Fibroblast of villous mesenchyme (primary cell): ENCODE measurements at regions not wholly inside any gene's neighbourhood (a gene's known extent, or its start where the extent isn't known, plus 50 kb on each side); places are given as distances from the start of the nearest gene placed in this dataset.

ENCODE experiments used
- DNase-seq: peaks from one replicate; pipeline ENCODE4 v3.0.0-alpha.2; 2010; ENCODE audit warnings: low read depth
- H3K4me3 ChIP-seq: 2 replicates; pipeline ENCODE4 v1.5.1; 2011; ENCODE audit warnings: low read depth, mild to moderate bottlenecking, low read length
- TF ChIP-seq, protein P1 (sequence below): IDR thresholded peaks from 2 replicates; pipeline ENCODE4 v1.5.1; 2012; ENCODE audit warnings: low read depth, mild to moderate bottlenecking, low read length; ENCODE audit not compliant: insufficient read depth

DNA sequence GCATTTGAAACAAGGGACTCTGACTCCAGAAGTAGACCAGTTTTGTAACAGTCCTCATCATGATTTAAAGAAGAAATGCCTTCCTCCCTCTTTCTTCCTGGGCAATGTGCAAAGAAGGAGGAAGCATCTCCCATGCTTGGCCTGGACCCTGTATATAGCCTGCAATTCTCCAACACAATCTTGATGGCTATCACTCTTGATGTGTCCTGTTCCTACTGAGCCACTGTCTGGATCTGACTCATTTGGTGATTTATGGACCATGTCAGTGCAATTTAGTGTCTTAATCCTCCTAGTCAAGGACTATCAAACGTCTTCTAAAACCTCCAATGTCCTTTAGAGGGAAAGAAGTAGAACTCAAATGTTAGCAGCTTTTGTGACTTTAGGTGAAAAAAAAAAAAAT, 697.3 kb downstream of the TLR4 start:
- DNase-seq, result no peak
- TF ChIP-seq, protein P1, sequence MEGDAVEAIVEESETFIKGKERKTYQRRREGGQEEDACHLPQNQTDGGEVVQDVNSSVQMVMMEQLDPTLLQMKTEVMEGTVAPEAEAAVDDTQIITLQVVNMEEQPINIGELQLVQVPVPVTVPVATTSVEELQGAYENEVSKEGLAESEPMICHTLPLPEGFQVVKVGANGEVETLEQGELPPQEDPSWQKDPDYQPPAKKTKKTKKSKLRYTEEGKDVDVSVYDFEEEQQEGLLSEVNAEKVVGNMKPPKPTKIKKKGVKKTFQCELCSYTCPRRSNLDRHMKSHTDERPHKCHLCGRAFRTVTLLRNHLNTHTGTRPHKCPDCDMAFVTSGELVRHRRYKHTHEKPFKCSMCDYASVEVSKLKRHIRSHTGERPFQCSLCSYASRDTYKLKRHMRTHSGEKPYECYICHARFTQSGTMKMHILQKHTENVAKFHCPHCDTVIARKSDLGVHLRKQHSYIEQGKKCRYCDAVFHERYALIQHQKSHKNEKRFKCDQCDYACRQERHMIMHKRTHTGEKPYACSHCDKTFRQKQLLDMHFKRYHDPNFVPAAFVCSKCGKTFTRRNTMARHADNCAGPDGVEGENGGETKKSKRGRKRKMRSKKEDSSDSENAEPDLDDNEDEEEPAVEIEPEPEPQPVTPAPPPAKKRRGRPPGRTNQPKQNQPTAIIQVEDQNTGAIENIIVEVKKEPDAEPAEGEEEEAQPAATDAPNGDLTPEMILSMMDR, result no peak
- no peak overlapping the region for H3K4me3 ChIP-seq

DNA sequence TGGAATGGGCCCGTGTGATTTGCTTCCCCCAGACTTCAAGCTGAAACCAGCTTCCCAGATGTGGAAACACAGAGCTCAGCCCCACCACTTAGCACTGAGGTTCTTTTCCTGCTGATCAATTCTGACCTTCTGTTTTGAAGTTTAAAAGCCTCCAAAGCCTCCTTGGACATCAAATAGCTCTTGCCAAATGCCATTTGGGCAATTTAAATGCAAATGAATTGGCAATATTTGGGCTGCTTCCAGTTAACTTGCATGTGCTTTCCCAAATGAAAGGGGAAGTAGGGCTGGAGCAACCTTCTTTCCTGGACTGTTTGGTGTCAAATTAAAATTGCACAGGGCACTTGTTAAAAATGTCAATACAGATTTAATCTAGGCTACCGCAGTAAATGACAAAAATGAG, 710.5 kb downstream of the TLR4 start:
- DNase-seq, result no peak
- TF ChIP-seq, protein P1, result no peak
- H3K4me3 ChIP-seq, result no peak overlapping the region

DNA sequence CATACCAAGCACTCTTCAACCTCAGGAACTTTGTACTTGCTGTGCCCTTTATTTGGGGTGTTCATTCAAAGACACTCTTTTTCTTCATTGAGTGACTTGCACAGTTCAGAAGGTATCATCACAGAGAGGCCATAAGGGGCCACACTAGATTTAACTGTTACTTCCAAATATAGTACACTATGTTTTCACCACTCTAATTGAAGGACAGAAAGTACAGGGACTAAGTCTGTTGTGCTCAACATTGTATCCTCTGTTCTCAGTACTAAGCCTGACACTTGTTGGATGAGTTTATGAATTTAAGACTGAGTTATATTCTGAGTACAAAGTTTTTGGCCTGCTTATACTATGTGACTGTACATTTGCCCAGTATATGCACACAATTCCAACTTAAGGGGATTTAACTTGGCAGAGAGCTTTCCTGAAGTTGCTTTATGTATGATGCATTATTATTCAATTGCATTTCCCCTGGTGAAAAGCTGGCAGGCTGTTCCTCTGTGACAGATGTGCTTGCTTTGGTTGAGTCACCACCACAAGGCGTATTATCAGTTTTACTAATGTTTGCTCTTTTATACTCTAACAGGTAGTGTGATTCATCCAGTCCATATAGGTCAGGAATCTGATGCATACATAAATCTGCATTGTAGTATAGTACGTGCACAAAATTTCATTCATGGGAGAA, 714.8 kb downstream of the TLR4 start:
- TF ChIP-seq, protein P1, result no peak

DNA sequence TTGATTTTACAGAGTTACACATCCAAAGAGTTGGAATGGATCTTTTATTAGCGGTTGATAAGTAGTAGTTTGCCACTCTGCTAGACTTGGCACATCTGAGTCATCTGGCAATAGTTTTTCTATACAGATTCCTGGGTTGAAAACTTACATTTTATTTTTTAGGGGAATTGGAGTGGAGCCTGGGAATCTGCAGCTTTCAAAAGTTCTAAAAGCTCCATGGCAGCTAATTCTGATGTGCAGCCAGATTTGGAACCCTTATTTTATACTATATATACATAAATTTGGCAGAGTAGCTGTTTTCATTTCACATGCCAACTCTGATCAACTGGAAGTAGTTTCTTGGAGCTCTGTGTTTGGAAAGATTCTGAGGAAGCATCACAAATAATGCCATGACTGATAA, 715.5 kb downstream of the TLR4 start:
- TF ChIP-seq, protein P1, result no peak
- no peak overlapping the region for H3K4me3 ChIP-seq
- no peak for DNase-seq

More for the DNA sequence above, 714.8 kb downstream of the TLR4 start:
- DNase-seq, result no peak
- no peak overlapping the region for H3K4me3 ChIP-seq

DNA sequence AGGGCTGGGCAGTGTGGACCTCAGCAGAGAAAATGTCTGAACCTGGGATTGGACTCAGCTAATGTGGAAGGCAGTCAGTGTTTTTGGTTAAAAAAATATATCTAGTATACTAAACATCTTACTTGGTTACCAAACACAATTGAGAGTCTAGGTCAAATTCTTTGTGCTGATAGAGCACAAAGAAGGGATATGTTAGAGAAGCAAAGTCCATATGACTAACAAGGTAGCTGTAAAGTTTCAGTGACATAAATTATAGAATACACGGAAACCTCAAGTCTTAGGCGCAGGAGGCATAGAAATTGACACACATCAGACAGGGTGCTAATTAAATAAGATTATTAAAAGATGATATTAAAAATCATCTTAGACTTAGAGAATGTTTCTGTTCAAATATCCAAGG, 718.3 kb downstream of the TLR4 start:
- no peak overlapping the region for H3K4me3 ChIP-seq
- DNase-seq, result no peak
- TF ChIP-seq, protein P1, result no peak

DNA sequence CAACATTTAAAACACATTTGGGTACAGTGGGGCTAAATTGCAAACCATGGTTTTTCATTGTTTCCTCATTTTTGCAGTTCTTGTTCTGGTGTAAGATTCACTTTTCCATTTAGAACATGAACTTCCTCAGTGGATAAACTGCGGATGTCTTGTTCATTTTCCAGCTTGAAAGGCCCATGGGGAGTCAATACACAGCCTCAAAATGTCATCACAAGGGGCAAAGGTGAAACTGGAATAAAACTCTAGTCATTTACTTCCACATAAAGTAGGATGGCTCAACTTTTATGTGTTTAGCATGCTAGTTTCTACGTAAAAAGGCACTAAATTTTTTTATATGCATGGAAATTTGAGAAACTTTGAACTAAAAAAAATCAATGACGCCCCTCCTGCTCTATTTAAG, 718.8 kb downstream of the TLR4 start:
- DNase-seq, result no peak
- TF ChIP-seq, protein P1, result no peak
- no peak overlapping the region for H3K4me3 ChIP-seq

DNA sequence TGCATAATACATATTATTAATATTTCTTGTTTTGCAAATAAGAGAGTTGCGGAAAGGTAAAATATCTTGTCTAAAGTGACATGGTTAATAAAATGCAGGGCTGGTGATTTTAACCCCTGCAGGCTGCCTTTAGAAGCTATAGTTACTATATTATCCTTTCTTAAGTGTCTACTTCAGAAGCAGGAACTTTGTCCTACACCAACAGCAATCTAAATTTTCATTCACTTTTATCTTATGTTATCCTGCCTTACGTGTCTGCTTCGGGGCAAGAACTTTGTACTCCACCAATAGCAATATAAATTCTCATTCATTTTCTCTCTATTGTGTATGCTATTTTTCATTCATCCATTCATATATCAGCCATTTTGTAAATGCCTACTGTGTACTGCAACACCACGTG, 719.5 kb downstream of the TLR4 start:
- no peak overlapping the region for H3K4me3 ChIP-seq
- TF ChIP-seq, protein P1, result no peak

More for the DNA sequence above, 719.5 kb downstream of the TLR4 start:
- DNase-seq, result no peak
